Tibial nerve (tissue), 4 donors: ENCODE measurements at regions not wholly inside any gene's neighbourhood (a gene's known extent, or its start where the extent isn't known, plus 50 kb on each side); places are given as distances from the start of the nearest gene placed in this dataset.

ENCODE experiments used
- DNase-seq, 2 donors: peaks; one replicate each; pipeline ENCODE4 v3.0.0-alpha.2; 2019; ENCODE audit warnings: low spot score in 2 of 2
- H3K27ac ChIP-seq, 4 donors: fragments of 200-600 bp; sonication (generic) in 3 of 4; one replicate each; pipeline ENCODE4 v1.5.1; 2017 to 2019; ENCODE audit warnings: mild to moderate bottlenecking in 1 of 4
- H3K27me3 ChIP-seq, 2 donors: fragments of 200-600 bp; sonication (generic) in 1 of 2; one replicate each; pipeline versions ENCODE4 v1.5.1 to v1.6.0; 2017 to 2019
- H3K36me3 ChIP-seq, 3 donors: fragments of 200-600 bp; sonication (generic); one replicate each; pipeline ENCODE4 v1.5.1; 2018 to 2019
- H3K4me1 ChIP-seq, 4 donors: fragments of 200-600 bp; sonication (generic) in 3 of 4; one replicate each; pipeline ENCODE4 v1.5.1; 2017 to 2019
- H3K4me3 ChIP-seq, 4 donors: fragments of 200-600 bp; sonication (generic) in 3 of 4; one replicate each; pipeline ENCODE4 v1.5.1; 2017 to 2019; ENCODE audit warnings: mild to moderate bottlenecking in 1 of 4, moderate library complexity in 1 of 4
- H3K9me3 ChIP-seq, 4 donors: fragments of 200-600 bp; sonication (generic) in 3 of 4; one replicate each; pipeline ENCODE4 v1.5.1; 2017 to 2019
- EP300 ChIP-seq, 2 donors: sonication (generic); formaldehyde crosslinking; IDR thresholded peaks; one replicate each; pipeline ENCODE4 v1.6.1; 2017; ENCODE audit warnings: antibody characterized with exemption in 2 of 2, mild to moderate bottlenecking in 1 of 2
- POLR2A ChIP-seq, 2 donors: fragments of 450-650 bp; IDR thresholded peaks; one replicate each; pipeline ENCODE4 v1.6.1; 2017; ENCODE audit warnings: antibody characterized with exemption in 2 of 2, mild to moderate bottlenecking in 2 of 2, moderate library complexity in 2 of 2
- WGBS, 2 donors: methylation state at CpG; one replicate each; pipeline ENCODE4 v1.1.5; 2018; 5-methylcytosine and 5-hydroxymethylcytosine counted together
- TF ChIP-seq, protein P1 (sequence below), 5 experiments: fragments of 200-600 bp in 3 of 5; fragments of 450-650 bp in 2 of 5; sonication (generic) in 3 of 5; IDR thresholded peaks; one replicate each; pipeline ENCODE4 v1.5.1; 2016 to 2019; ENCODE audit warnings: antibody characterized with exemption in 5 of 5, mild to moderate bottlenecking in 3 of 5, moderate library complexity in 2 of 5

GRCh38 chr2:155844461-155844860, 488.1 kb downstream of the NR4A2 start:
- H3K27me3 ChIP-seq = no peaks in the 10 kb centered on the region
- no peak overlapping the region for H3K4me3 ChIP-seq
- H3K27ac ChIP-seq = peak overlapping the region in 2 of 4 donors; percentile 10 to 12
- H3K9me3 ChIP-seq = no peaks in the 10 kb centered on the region
- H3K36me3 ChIP-seq = no peaks in the 10 kb centered on the region
- DNase-seq = no peak
- H3K4me1 ChIP-seq = peaks cover 0 to 14% (median 0%) of the 10 kb centered on the region in 4 donors
- TF ChIP-seq, protein P1, sequence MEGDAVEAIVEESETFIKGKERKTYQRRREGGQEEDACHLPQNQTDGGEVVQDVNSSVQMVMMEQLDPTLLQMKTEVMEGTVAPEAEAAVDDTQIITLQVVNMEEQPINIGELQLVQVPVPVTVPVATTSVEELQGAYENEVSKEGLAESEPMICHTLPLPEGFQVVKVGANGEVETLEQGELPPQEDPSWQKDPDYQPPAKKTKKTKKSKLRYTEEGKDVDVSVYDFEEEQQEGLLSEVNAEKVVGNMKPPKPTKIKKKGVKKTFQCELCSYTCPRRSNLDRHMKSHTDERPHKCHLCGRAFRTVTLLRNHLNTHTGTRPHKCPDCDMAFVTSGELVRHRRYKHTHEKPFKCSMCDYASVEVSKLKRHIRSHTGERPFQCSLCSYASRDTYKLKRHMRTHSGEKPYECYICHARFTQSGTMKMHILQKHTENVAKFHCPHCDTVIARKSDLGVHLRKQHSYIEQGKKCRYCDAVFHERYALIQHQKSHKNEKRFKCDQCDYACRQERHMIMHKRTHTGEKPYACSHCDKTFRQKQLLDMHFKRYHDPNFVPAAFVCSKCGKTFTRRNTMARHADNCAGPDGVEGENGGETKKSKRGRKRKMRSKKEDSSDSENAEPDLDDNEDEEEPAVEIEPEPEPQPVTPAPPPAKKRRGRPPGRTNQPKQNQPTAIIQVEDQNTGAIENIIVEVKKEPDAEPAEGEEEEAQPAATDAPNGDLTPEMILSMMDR (IDR thresholded peaks at IDR 0.05) = no peak
- TF ChIP-seq POLR2A (IDR thresholded peaks at IDR 0.05) (no peak), EP300 (IDR thresholded peaks at IDR 0.05) (no peak)
- 67 to 68% methylated on average over 2 of the region's 2 CpGs for WGBS, 2 donors

GRCh38 chr2:155842103-155842502, 490.4 kb downstream of the NR4A2 start:
- TF ChIP-seq POLR2A (IDR thresholded peaks at IDR 0.05) = no peak
- TF ChIP-seq, protein P1 (IDR thresholded peaks at IDR 0.05) = no peak
- TF ChIP-seq EP300 (IDR thresholded peaks at IDR 0.05) = peak in 1 of 2 donors; percentile 8
- 30 to 36% methylated on average over 6 of the region's 6 CpGs for WGBS, 2 donors
- H3K27ac ChIP-seq = peak overlapping the region in 3 of 4 donors; percentile 29 to 66 (median 56)
- H3K27me3 ChIP-seq = no peaks in the 10 kb centered on the region
- peaks cover 0 to 14% (median 0%) of the 10 kb centered on the region in 4 donors for H3K4me1 ChIP-seq
- no peak for DNase-seq
- no peaks in the 10 kb centered on the region for H3K9me3 ChIP-seq
- no peak overlapping the region for H3K4me3 ChIP-seq
- H3K36me3 ChIP-seq = no peaks in the 10 kb centered on the region

DNA sequence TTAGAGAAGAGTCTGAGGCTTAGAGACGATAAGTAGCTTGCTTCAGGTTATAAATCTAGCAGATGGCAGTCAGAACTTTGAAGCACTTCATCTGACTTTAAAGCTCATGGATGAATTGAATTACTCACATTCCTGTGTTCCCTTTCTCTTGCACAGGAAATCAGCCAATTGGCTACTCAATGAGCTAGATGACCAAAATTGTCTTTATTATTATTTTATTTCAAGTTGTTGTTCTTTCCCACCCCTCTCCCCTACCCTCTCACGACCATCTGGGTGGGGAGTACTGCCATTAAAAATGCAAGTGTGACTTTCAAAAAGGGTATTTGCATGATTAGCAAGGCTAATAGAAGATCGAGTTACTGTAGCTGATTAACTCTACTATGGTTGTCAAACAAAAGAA, 491.1 kb downstream of the NR4A2 start:
- peaks cover 0 to 14% (median 0%) of the 10 kb centered on the region in 4 donors for H3K4me1 ChIP-seq
- 8 to 18% methylated on average over 3 of the region's 3 CpGs for WGBS, 2 donors
- no peaks in the 10 kb centered on the region for H3K27me3 ChIP-seq
- H3K4me3 ChIP-seq = no peak overlapping the region
- peak overlapping the region in 2 of 4 donors; percentile 56 to 66 for H3K27ac ChIP-seq
- H3K36me3 ChIP-seq = no peaks in the 10 kb centered on the region
- no peaks in the 10 kb centered on the region for H3K9me3 ChIP-seq
- no peak for DNase-seq
- no peak for TF ChIP-seq EP300 (IDR thresholded peaks at IDR 0.05)

DNA sequence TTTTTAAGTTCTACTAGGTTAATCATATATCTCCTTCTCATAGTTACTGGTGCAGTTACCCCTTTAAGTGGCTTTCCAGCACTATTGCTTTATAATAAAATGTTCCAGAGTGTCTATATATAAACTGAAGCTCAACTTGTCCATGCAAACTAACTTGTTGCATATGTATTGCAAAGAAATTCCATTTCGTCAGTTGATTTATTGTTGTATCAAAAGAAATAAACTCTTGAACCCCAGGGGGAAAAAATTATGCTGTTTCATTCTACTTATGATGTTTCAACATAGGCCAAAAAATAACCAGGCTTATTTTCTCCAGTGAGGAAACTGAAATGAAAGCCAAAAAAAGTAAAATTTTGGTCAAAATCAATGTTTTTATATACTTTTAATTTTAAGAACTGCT, 491.9 kb downstream of the NR4A2 start:
- Histone ChIP-seq H3K27me3 (no peaks in the 10 kb centered on the region), H3K4me3 (no peak overlapping the region), H3K36me3 (no peaks in the 10 kb centered on the region), H3K27ac (peak overlapping the region in 2 of 4 donors; percentile 56 to 66), H3K4me1 (peaks cover 0 to 14% (median 0%) of the 10 kb centered on the region in 4 donors), H3K9me3 (no peaks in the 10 kb centered on the region)
- no peak for TF ChIP-seq POLR2A (IDR thresholded peaks at IDR 0.05)
- 11 to 36% methylated on average over 1 of the region's 1 CpG for WGBS, 2 donors
- no peak for DNase-seq

DNA sequence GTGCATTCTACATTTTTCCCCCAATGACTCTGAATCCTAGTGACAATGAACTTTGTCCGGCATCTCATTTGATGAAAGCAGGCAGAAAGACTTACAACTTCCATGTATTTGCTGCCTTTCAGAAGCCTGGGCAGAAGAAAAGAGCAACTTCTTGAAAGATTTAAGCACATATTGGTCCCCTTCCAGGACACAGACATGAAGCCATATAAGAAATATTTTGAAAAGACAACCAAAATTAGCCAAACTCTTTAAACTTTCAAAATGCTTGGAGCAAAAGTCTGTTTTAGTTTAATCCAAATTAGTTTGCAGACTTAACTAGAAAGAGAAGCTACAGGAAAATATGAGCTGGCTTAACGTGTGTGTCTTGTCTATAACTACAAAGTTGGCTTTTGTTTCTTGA, 492.5 kb downstream of the NR4A2 start:
- DNase-seq = no peak
- no peak for TF ChIP-seq EP300 (IDR thresholded peaks at IDR 0.05)
- no peaks in the 10 kb centered on the region for H3K9me3 ChIP-seq
- H3K27ac ChIP-seq = peak overlapping the region in 2 of 4 donors; percentile 56 to 66
- no peak overlapping the region for H3K4me3 ChIP-seq
- 38 to 45% methylated on average over 2 of the region's 2 CpGs for WGBS, 2 donors
- no peaks in the 10 kb centered on the region for H3K27me3 ChIP-seq
- H3K36me3 ChIP-seq = no peaks in the 10 kb centered on the region
- H3K4me1 ChIP-seq = peaks cover 0 to 14% (median 0%) of the 10 kb centered on the region in 4 donors

DNA sequence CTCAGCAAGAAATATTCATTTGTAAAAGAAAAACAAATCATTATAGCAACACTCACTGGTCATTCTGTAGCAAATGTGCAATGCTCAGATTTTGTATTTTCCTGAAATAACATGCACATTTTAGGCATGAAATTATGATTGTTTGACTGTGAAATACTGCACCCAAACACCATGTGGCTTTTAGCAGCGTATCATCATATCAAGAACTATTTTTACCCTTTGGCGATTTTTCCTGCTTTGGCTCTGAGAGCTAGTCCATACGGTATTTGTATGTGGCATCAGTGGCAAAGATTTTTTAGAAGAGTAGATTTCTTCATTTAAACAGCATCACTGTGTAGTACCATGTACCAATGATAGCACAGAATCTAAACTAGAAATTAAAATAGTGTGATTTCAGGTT, 493.1 kb downstream of the NR4A2 start:
- H3K36me3 ChIP-seq = no peaks in the 10 kb centered on the region
- H3K9me3 ChIP-seq = no peaks in the 10 kb centered on the region
- no peaks in the 10 kb centered on the region for H3K27me3 ChIP-seq
- DNase-seq = no peak
- no peak overlapping the region for H3K4me3 ChIP-seq
- peak overlapping the region in 2 of 4 donors; percentile 31 to 66 for H3K27ac ChIP-seq
- no peak for TF ChIP-seq POLR2A (IDR thresholded peaks at IDR 0.05)
- WGBS, 2 donors = 36 to 45% methylated on average over 3 of the region's 3 CpGs
- peaks cover 0 to 15% (median 0%) of the 10 kb centered on the region in 4 donors for H3K4me1 ChIP-seq

DNA sequence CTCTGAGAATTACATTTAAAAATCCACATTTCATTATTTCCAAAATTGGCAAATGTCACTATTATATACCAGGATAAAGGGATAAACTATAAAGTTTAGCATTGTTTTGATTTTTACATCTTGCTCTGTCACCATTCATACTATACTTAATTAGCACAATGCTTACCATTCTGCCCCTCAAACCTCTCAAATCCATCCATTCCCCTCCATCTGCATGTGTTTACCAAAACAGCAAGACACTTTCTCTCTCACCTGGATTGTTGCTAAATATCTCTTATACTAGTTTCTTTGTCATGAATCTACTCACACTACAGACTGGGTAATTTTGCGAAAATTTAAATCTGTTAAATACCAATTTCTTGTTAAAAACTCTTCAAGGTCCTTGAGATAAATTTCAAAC, 496.1 kb downstream of the NR4A2 start:
- DNase-seq = no peak
- H3K27me3 ChIP-seq = no peaks in the 10 kb centered on the region
- H3K27ac ChIP-seq = no peak overlapping the region
- 89 to 94% methylated on average over 1 of the region's 1 CpG for WGBS, 2 donors
- TF ChIP-seq, protein P1 (IDR thresholded peaks at IDR 0.05) = no peak
- no peak for TF ChIP-seq POLR2A (IDR thresholded peaks at IDR 0.05)
- TF ChIP-seq EP300 (IDR thresholded peaks at IDR 0.05) = no peak
- H3K9me3 ChIP-seq = no peaks in the 10 kb centered on the region
- no peak overlapping the region for H3K4me3 ChIP-seq
- no peaks in the 10 kb centered on the region for H3K36me3 ChIP-seq
- H3K4me1 ChIP-seq = peaks cover 0 to 13% (median 0%) of the 10 kb centered on the region in 4 donors
